ENCODE measurements at regions not wholly inside any gene's neighbourhood (a gene's known extent, or its start where the extent isn't known, plus 50 kb on each side); places are given as distances from the start of the nearest gene placed in this dataset.

DNA sequence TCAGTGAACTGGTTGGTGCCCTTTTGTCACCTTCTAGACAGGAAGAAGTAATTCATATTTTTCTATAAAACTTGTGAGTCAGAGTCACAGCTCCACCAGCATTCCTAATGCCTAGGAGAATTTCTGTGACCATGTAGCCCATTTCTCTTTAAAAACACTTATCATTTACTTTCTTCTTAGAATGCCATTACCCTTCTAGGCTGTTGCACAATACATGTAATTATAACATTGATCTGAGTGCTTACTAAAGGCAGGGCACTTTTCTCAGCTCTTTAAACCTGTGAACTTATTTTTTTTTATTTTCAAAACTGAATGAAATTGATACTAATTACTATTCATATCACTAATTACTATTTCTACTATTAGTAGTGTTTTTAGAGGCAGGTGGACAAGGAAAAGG lies 373.7 kb downstream of the TLE4 start:
- TF ChIP-seq POLR2A (IDR thresholded peaks at IDR 0.05) = no peak
- TF ChIP-seq, protein P1, sequence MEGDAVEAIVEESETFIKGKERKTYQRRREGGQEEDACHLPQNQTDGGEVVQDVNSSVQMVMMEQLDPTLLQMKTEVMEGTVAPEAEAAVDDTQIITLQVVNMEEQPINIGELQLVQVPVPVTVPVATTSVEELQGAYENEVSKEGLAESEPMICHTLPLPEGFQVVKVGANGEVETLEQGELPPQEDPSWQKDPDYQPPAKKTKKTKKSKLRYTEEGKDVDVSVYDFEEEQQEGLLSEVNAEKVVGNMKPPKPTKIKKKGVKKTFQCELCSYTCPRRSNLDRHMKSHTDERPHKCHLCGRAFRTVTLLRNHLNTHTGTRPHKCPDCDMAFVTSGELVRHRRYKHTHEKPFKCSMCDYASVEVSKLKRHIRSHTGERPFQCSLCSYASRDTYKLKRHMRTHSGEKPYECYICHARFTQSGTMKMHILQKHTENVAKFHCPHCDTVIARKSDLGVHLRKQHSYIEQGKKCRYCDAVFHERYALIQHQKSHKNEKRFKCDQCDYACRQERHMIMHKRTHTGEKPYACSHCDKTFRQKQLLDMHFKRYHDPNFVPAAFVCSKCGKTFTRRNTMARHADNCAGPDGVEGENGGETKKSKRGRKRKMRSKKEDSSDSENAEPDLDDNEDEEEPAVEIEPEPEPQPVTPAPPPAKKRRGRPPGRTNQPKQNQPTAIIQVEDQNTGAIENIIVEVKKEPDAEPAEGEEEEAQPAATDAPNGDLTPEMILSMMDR (IDR thresholded peaks at IDR 0.05 in 4 of 5, conservative IDR thresholded peaks at IDR 0.05 in 1 of 5) = no peak
